Stimulated activated effector memory CD8-positive, alpha-beta T cell treated with anti-CD3 and anti-CD28 coated beads, Interleukin-12 subunit alpha, Interleukin-12 subunit beta, amount 100 ng/mL, for 72 hours (primary cell): ENCODE measurements at regions not wholly inside any gene's neighbourhood (a gene's known extent, or its start where the extent isn't known, plus 50 kb on each side); places are given as distances from the start of the nearest gene placed in this dataset.

Source experiments
- ATAC-seq: fragments of 150-1000 bp; cut with Tn5 transposase; 2 replicates; pipeline ENCODE4 v1.10.0; 2021
- DNase-seq, 2 donors: peaks; one replicate each; pipeline ENCODE4 v3.0.0; 2021 to 2022; ENCODE audit warnings: low spot score in 2 of 2
- H3K27ac Mint-ChIP-seq: one replicate; pipeline ENCODE4 v1.8.0; 2022; ENCODE audit warnings: mild to moderate bottlenecking, mixed read lengths
- H3K36me3 Mint-ChIP-seq: one replicate; pipeline ENCODE4 v1.8.0; 2022; ENCODE audit warnings: mild to moderate bottlenecking, mixed read lengths
- H3K4me1 Mint-ChIP-seq: one replicate; pipeline ENCODE4 v1.8.0; 2022; ENCODE audit warnings: mixed read lengths
- H3K4me3 Mint-ChIP-seq: one replicate; pipeline ENCODE4 v1.8.0; 2022; ENCODE audit warnings: mild to moderate bottlenecking, mixed read lengths
- H3K9me3 Mint-ChIP-seq: one replicate; pipeline ENCODE4 v1.8.0; 2022; ENCODE audit warnings: mixed read lengths

DNA sequence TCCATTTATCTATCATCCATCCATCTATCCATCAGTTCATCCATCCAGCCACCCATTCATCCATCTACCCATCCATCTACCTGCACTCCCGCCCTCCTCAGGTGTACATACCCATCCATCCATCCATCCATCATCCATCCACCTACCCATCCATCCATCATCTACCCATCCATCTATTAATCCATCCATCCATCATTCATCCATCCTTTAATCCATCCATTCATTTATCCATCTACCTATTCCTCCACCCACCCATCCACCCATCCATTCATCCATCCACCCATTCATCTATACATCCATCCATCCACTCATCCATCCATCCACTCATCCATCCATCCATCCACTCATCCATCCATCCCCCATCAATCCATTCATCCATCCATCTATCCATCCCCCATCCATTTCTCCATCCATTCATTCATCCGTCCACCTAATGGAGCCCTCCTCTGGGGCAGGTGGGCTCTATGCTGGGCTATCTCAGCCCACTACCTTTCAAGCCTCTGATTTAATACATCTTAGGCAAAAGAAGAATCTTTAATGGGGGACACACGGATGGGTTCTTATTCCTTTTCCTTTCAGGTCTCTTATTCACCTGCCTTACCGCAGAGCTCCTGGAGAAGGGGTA lies 178.9 kb downstream of the URI1 start:
- no peak overlapping the region for H3K27ac Mint-ChIP-seq
- DNase-seq, result no peak
- no peak overlapping the region for H3K4me3 Mint-ChIP-seq
- H3K36me3 Mint-ChIP-seq, result no peaks in the 10 kb centered on the region
- ATAC-seq, result no peak
- H3K9me3 Mint-ChIP-seq, result no peaks in the 10 kb centered on the region
- no peaks in the 10 kb centered on the region for H3K4me1 Mint-ChIP-seq

DNA sequence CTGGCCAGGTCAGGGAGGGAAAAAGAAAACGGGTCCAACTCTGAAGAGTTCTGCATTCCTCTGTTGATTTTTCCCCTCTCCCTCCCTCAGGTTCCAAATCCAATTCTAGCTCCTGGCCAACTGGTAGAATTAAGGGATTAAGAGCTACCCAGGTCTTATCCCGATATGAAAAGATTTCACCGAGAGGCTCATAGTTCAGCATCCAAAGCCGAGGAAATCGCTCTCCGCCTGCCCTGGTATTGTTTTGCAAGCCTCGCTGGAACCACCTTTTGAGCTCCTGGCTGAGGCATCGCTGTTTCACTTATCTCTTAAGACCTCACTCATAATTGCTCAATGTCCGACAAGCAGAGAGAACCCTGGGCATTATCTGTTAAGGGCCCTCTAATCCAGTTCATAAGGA lies 180.4 kb downstream of the URI1 start:
- Mint-ChIP-seq H3K27ac (no peak overlapping the region), H3K9me3 (no peaks in the 10 kb centered on the region), H3K4me3 (no peak overlapping the region), H3K36me3 (no peaks in the 10 kb centered on the region), H3K4me1 (no peaks in the 10 kb centered on the region)
- no peak for DNase-seq
- ATAC-seq, result no peak

DNA sequence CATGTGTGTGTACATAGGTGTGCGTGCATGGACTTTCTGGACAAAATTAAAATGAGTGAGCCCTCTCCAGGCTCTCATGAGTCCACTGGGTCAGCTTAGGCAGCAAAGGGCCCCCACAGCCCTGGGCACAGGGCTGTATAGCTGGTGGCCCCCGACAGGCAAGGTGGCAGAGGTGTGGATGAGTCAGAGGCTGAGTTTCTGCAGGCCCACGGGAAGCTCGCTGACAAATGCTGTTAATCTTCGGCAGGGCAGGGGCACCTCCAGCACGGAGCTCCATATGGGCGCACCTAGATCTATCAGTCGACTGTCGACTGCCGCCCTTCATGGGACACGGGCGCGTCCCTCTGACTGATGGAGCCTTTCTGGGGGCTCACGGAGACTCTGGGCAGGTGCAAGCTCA lies 181.1 kb downstream of the URI1 start:
- no peak for ATAC-seq
- no peak for DNase-seq
- Mint-ChIP-seq H3K27ac (no peak overlapping the region), H3K4me1 (no peaks in the 10 kb centered on the region), H3K9me3 (no peaks in the 10 kb centered on the region), H3K36me3 (no peaks in the 10 kb centered on the region), H3K4me3 (no peak overlapping the region)

DNA sequence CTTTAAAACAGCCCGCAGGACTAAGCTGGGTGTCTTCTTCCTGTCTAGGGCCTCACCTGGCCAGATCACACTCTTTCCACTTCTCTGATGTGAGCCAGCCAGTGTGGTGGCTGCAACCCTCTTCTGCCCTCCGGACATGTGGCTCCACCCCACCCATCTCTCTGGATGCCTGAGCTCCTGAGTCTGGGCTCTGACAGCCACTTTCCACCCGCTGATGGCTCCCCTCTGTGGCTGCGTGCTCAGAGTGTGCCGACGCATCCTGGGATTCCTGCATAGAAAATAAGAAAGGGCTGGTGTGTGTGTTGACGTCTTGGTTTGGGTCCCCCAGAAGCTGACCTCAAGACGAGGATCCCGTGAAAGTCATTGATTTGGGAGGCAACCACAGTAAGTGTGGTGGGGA lies 181.6 kb downstream of the URI1 start:
- Mint-ChIP-seq H3K36me3 (no peaks in the 10 kb centered on the region), H3K9me3 (no peaks in the 10 kb centered on the region), H3K4me1 (no peaks in the 10 kb centered on the region), H3K27ac (no peak overlapping the region), H3K4me3 (no peak overlapping the region)
- DNase-seq (no peak), ATAC-seq (no peak)

DNA sequence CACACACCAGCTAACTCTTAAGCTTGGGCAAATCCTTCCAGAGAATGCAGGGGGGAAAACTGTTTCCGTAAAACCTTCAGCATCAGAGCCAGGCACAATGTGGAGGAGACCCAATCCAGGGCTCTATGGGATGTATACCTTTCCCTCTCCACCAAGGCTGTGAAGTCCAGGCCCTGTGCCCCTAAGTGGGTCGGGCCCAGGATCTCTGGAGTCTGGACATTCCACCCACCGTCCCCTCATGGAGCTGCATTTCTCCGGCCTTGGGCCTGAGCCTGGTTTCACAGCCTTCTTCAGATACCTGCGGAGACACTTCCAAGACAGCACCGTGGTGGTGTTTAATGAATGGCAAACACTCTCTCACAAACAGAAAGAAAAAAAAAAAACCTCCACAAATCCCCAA lies 186.2 kb downstream of the URI1 start:
- no peaks in the 10 kb centered on the region for H3K36me3 Mint-ChIP-seq
- no peak for ATAC-seq
- no peak for DNase-seq
- no peaks in the 10 kb centered on the region for H3K4me1 Mint-ChIP-seq
- no peak overlapping the region for H3K4me3 Mint-ChIP-seq
- H3K27ac Mint-ChIP-seq, result no peak overlapping the region
- H3K9me3 Mint-ChIP-seq, result no peaks in the 10 kb centered on the region

DNA sequence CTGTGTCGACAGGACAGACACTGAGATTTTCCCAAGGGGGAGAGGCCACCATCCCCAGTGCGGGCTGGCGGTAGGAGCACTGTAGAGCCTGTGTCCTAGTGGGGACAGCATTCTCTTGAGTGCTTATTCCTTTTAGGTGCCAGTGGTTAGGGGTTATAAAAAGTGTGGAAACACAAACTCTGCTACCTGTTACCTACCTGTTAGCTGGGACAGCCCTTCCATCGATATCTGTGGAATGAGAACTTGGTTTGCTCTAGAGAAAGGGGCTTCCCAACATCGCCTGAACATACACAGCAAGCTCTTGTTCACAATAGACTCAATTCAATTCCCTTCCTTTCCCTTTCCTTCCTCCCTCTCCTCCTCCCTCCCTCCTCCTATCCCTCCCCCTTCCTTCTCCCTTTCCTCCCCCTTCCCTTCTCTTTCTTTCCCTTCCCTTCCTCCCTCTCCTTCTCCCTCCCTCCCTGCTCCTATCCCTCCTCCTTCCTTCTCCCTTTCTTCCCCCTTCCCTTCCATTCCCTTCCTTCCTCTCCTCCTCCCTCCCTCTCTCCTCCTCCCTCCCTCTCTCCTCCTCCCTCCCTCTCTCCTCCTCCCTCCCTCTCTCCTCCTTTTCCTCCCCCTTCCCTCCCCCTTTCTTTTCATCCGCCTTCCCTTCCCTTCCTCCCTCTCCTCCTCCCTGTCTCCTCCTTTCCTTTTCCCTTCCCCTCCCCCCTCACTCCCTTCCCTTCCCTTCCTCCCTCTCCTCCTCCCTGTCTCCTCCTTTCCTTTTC lies 188.5 kb downstream of the URI1 start:
- ATAC-seq (no peak), DNase-seq (no peak)
- H3K4me1 Mint-ChIP-seq, result no peaks in the 10 kb centered on the region
- no peak overlapping the region for H3K27ac Mint-ChIP-seq
- no peak overlapping the region for H3K4me3 Mint-ChIP-seq
- no peaks in the 10 kb centered on the region for H3K9me3 Mint-ChIP-seq
- no peaks in the 10 kb centered on the region for H3K36me3 Mint-ChIP-seq

DNA sequence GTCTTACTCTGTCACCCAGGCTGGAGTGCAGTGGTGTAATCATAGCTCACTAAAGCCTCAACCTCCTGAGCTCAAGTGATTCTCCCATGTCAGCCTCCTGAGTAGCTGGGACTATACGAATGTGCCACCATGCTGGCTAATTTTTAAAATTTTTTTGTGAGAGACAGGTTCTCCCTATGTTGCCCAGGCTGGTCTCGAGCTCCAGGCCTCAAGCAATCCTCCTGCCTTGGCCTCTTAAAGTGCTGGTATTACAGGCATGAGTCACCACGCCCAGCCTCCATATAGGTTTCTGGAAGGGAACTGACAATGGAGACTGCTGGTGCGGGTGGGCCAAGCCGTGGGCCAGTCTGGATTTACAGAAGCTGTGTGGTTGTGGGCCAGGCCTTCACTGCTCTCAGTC lies 189.2 kb downstream of the URI1 start:
- Mint-ChIP-seq H3K4me1 (no peaks in the 10 kb centered on the region), H3K36me3 (no peaks in the 10 kb centered on the region), H3K4me3 (no peak overlapping the region), H3K27ac (no peak overlapping the region), H3K9me3 (no peaks in the 10 kb centered on the region)
- ATAC-seq, result no peak
- DNase-seq, result no peak

DNA sequence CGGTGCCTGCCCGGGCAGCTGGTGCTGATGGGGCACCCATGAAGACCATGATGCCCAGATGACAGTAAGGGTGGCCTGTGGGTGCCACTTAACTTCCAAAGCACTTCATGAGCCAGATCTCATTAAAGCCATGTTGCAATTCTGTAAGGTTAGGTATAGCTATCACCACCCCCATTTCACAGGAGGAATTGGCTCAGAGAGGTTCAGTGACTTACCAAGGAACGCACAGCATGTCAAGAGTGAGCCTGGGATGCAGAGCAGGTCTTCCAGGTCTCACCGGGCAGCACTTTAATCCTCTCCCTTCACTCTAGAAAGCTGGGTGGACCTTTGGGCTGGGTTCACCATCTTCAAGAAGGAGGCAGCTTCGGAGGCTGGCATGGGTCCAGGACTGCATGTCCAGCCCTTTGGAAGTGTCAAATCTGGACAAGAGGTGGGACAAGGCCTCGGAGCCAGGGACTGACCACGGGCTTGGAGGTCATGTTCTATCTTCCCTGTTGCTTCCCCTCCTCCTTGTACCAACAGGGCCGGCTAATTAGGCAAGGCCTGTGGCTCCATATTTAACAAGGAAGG lies 189.8 kb downstream of the URI1 start:
- H3K9me3 Mint-ChIP-seq, result no peaks in the 10 kb centered on the region
- no peaks in the 10 kb centered on the region for H3K36me3 Mint-ChIP-seq
- H3K4me3 Mint-ChIP-seq, result no peak overlapping the region
- ATAC-seq, result no peak
- DNase-seq, result no peak
- no peaks in the 10 kb centered on the region for H3K4me1 Mint-ChIP-seq
- no peak overlapping the region for H3K27ac Mint-ChIP-seq

DNA sequence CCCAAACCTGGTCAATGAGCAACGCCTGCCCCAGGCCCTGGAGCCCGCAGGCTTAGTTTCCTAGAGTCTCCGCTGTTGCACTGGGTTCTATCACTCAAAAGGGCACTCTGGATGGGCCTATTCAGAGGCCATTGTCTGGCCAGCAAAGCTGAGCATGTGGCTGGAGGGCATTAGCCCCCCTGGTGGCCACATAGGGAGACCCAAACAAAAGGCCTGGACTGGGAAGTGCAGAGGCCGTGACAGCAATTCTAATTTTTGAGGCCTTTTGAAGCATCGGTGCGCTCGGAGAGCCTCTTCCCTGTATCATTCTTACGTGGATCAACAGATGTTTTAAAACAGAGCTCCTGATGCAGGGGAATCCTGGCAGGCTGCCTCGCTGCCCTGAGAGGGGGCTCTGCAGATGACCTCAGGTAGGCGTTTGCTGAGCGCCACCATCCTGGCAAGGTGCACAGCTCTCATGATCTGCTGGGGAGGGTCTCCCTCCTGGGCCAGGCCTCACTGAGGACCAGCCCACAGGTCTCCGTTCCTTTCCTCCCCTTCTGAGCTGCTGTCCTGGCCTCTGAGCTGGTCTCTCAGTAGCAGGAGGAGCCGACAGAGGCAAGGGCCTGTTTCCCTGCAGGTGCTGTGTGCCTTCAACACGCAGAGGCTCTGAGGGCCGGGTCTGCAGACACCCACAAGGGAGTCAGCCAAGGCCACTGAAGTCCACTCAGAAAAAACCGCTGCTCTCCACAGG lies 190.5 kb downstream of the URI1 start:
- no peak overlapping the region for H3K27ac Mint-ChIP-seq
- no peaks in the 10 kb centered on the region for H3K9me3 Mint-ChIP-seq
- H3K4me1 Mint-ChIP-seq, result no peaks in the 10 kb centered on the region
- H3K36me3 Mint-ChIP-seq, result no peaks in the 10 kb centered on the region
- no peak overlapping the region for H3K4me3 Mint-ChIP-seq
- ATAC-seq (no peak), DNase-seq (no peak)

DNA sequence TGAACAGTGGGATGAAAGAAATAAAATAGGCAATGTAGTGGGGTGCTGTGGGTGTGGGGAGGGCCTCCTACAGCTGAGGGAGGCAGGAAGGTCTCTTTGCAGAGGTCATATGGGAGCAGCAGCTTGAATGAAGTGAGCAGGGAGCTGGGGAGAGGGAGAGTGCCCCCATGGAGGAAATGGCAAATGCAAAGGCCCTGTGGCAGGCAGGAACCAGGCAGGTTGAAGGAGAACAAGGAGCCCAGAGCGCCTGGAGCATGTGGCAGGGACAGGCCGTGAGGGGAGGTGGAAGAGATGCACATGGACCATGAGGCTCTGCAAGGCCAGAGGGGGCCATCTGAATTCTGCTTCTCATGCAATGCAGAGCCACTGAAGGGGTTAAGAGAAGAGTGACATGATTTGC lies 191.8 kb downstream of the URI1 start:
- Mint-ChIP-seq H3K27ac (no peak overlapping the region), H3K36me3 (no peaks in the 10 kb centered on the region), H3K4me1 (no peaks in the 10 kb centered on the region), H3K9me3 (no peaks in the 10 kb centered on the region), H3K4me3 (no peak overlapping the region)
- DNase-seq (no peak), ATAC-seq (no peak)

DNA sequence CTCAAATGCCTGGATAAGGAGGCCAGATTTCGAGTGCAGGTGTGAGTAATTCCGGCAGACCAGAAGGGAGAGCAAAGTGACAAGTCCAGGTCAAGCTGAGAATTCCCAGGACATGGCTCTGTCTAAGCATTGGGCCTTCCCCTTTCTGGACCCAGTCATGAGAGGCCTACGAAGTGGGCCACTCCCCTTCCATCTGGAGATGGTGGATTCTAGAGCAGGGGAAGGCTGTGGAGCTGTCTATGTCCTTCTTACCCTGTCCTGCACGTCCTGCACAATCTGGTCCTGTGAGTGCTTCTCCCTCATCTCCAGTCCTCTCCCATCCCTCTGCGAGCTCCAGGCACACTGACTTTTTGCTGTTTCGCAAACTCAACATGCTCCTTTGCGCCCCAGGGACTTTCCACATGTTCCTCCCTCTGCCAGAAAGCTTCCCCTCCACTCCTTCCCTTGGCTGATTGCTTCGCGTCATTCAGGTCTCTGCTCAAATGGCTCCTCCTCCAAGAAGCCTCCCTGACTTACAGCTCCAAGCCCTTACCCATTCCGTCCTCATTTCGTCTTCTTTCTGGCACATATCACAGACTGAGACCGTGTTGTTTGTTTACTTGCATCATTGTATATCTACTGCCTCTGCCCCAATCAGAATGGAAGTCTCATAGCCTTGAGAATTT lies 193.2 kb downstream of the URI1 start:
- Mint-ChIP-seq H3K36me3 (no peaks in the 10 kb centered on the region), H3K9me3 (no peaks in the 10 kb centered on the region), H3K4me3 (no peak overlapping the region), H3K27ac (no peak overlapping the region), H3K4me1 (no peaks in the 10 kb centered on the region)
- no peak for ATAC-seq
- DNase-seq, result no peak

DNA sequence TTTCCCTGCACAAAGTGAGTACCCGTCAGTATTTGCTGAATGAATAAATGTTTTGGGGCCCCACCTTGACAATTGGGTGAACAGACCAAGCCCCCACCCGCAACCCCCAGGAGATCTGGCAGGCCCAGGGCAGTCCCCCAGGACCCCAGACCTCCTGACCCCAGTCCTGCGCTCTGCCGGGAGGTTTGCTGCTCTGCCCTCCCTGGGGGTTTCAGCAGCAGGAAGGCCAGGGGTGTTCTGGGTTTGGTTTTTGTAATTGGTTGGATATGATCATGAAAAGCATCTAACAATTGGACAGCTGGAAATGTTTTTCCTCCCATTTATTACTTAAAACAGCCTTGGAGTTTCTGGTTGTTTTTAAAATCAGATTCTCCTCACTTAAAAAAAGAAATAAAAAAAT lies 193.8 kb downstream of the URI1 start:
- H3K36me3 Mint-ChIP-seq, result no peaks in the 10 kb centered on the region
- DNase-seq (no peak), ATAC-seq (no peak)
- no peaks in the 10 kb centered on the region for H3K4me1 Mint-ChIP-seq
- no peaks in the 10 kb centered on the region for H3K9me3 Mint-ChIP-seq
- no peak overlapping the region for H3K27ac Mint-ChIP-seq
- H3K4me3 Mint-ChIP-seq, result no peak overlapping the region

DNA sequence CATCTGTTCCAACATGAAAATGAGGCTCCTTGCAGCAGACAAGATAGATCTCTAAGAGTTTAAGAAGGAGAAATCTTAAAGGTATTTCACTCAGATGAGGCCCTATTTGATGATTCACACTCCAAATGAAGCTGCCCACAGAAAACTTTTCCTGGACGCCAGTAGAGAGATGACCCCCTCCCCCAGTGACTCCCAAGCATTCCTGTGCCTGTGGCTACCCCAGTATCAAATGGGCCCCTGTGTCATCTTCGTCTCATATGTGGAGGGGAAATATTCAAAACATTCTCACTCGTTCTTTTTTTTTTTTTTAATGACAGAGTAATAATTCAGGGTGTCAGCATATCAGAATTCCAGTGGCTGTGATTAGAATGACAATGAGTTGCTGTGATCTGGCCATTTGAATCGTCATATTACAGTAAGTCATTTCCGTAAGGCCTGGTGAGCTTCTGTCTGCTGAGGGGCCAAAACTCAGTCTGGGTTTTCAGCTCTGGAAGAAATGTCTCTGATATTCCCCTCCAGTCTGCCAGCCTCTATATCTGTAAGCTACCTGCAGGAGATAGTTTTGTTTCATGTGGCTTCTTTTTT lies 194.7 kb downstream of the URI1 start:
- H3K27ac Mint-ChIP-seq, result no peak overlapping the region
- no peak overlapping the region for H3K4me3 Mint-ChIP-seq
- H3K9me3 Mint-ChIP-seq, result no peaks in the 10 kb centered on the region
- no peaks in the 10 kb centered on the region for H3K36me3 Mint-ChIP-seq
- no peaks in the 10 kb centered on the region for H3K4me1 Mint-ChIP-seq
- no peak for DNase-seq
- no peak for ATAC-seq

DNA sequence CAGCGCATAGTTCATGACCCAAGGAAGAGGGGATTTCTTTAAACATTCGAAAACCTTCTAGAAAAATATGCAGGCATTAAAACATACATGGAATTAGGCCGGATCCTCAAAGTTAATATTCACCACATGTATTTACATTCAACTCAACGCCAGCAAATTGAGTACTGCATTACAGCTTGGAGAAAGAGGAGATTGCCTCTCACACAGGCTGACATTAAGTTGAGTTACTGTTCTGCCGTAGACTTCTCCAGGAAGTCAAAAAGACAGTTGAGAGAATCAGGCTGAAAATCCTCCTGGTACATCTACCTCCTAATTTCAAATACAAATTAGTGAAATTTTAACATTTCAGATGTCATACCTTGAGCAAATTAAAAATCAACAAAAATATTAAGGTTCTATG lies 195.7 kb downstream of the URI1 start:
- H3K27ac Mint-ChIP-seq, result no peak overlapping the region
- no peaks in the 10 kb centered on the region for H3K36me3 Mint-ChIP-seq
- DNase-seq (no peak), ATAC-seq (no peak)
- H3K4me3 Mint-ChIP-seq, result no peak overlapping the region
- no peaks in the 10 kb centered on the region for H3K4me1 Mint-ChIP-seq
- no peaks in the 10 kb centered on the region for H3K9me3 Mint-ChIP-seq

DNA sequence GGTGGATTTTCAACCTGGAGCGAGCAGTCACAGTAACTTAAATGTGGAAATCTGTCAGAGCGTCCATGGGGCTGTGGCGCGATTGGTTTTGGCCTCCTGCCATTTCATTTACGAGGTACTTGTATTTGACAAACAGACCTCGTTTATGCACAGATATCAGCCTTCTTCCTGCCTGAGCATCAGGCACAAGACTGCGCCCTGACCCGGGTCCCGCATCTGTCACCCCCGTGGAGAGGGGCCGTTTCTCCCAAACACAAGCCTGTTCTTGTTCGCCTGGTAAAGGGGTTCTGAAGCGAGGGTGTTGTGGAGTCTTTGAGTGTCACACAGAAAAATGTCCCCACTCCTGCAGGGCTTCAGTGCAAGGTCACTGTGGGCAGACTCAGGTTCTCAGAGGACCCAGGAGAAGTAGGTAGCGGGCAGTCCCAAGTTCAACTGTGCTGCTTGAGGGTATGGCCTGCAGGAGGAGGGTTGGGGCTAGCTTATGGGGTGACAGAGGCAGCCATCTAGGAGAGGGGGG lies 202.3 kb downstream of the URI1 start:
- H3K4me1 Mint-ChIP-seq, result no peaks in the 10 kb centered on the region
- no peak for ATAC-seq
- no peak overlapping the region for H3K27ac Mint-ChIP-seq
- no peaks in the 10 kb centered on the region for H3K36me3 Mint-ChIP-seq
- no peak for DNase-seq
- H3K9me3 Mint-ChIP-seq, result no peaks in the 10 kb centered on the region
- H3K4me3 Mint-ChIP-seq, result no peak overlapping the region
